ENCODE measurements at regions not wholly inside any gene's neighbourhood (a gene's known extent, or its start where the extent isn't known, plus 50 kb on each side); places are given as distances from the start of the nearest gene placed in this dataset.

DNA sequence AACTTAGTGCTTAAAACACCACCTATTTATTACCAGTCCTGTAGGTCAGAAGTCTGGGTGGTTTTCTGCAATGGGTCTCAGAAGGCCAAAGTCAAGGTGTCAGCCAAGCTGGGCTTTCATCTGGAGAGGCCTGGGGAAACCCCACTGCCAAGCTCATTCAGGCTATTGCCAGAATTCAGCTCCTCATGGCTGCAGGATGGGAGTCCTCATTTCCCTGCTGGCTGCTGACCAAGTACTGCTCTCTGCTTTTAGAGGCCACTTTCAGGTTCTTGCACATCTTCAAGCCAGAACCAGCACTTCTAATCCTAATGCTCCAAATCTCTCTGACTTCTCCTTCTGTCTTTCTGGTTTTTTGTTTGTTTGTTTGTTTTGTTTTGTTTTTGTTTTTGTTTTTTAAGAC lies 109.3 kb downstream of the BCOR start:
- Histone ChIP-seq H3K27ac (ENCODE audit: low read depth, low read length, severe bottlenecking) (no peak overlapping the region), H3K4me1 (ENCODE audit: control insufficient read depth, insufficient read depth, low read length, poor library complexity, severe bottlenecking) (peaks cover 5% of the 10 kb centered on the region), H3K4me3 (ENCODE audit: extremely low read depth, insufficient read depth, low read length, poor library complexity, severe bottlenecking) (no peak overlapping the region), H3K9me3 (ENCODE audit: control insufficient read depth, low read length) (no peaks in the 10 kb centered on the region), H3K36me3 (ENCODE audit: control insufficient read depth, insufficient read depth, low read length) (no peaks in the 10 kb centered on the region)

DNA sequence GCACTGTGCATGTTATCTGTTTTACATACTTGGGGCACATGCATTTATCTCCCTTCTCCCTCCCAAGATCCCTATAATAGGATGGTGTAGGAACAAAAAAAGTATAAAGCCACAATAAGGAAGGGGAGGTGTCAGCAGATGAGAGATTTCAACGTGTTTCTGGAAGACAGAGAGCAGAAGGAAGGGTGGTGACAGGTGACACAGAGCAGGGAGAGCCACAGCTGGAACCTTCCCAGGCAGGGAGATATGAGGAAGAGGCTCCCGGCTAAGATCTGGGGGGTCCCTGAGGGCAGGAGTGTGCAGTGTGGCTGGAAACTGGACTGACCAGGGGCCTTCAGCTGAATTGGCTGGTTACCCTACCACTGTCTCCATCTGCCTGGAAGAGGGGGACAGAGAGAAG lies 107.4 kb downstream of the BCOR start:
- 50 to 71% methylated on average over 1 of the region's 2 CpGs for WGBS, 2 experiments (ENCODE audit: insufficient coverage in 2 of 2)
- no peaks in the 10 kb centered on the region for H3K4me1 ChIP-seq (ENCODE audit: control insufficient read depth, insufficient read depth, low read length, poor library complexity, severe bottlenecking)

DNA sequence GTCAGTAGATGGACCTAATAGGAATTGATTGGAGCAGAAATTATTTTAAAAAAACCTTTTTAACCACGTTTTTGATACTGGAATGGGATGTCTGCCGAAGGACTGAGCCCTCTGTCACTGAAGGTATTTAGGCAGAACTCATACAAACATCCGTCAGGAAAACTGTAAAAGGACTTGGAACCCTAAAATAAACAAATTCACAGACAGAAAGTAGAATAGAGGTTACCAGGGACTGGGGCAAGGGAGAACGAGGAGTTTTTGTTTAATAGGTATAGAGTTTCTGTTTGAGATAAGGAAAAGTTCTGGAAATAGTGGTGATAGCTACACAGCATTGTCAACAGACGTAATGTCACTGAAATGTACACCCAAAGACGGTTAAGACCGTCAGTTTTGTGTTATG lies 105.5 kb downstream of the BCOR start:
- no peak overlapping the region for H3K27ac ChIP-seq (ENCODE audit: low read depth, low read length, severe bottlenecking)
- WGBS, 2 experiments (ENCODE audit: insufficient coverage in 2 of 2) = no CpG with 5 or more reads among the region's 7 CpGs
- H3K9me3 ChIP-seq (ENCODE audit: control insufficient read depth, low read length) = no peaks in the 10 kb centered on the region
- no peaks in the 10 kb centered on the region for H3K4me1 ChIP-seq (ENCODE audit: control insufficient read depth, insufficient read depth, low read length, poor library complexity, severe bottlenecking)
- H3K36me3 ChIP-seq (ENCODE audit: control insufficient read depth, insufficient read depth, low read length) = no peaks in the 10 kb centered on the region
- H3K4me3 ChIP-seq (ENCODE audit: extremely low read depth, insufficient read depth, low read length, poor library complexity, severe bottlenecking) = no peak overlapping the region

More for the DNA sequence above, 107.4 kb downstream of the BCOR start:
- H3K4me3 ChIP-seq (ENCODE audit: extremely low read depth, insufficient read depth, low read length, poor library complexity, severe bottlenecking) = no peak overlapping the region
- no peaks in the 10 kb centered on the region for H3K36me3 ChIP-seq (ENCODE audit: control insufficient read depth, insufficient read depth, low read length)
- no peaks in the 10 kb centered on the region for H3K9me3 ChIP-seq (ENCODE audit: control insufficient read depth, low read length)
- no peak overlapping the region for H3K27ac ChIP-seq (ENCODE audit: low read depth, low read length, severe bottlenecking)

DNA sequence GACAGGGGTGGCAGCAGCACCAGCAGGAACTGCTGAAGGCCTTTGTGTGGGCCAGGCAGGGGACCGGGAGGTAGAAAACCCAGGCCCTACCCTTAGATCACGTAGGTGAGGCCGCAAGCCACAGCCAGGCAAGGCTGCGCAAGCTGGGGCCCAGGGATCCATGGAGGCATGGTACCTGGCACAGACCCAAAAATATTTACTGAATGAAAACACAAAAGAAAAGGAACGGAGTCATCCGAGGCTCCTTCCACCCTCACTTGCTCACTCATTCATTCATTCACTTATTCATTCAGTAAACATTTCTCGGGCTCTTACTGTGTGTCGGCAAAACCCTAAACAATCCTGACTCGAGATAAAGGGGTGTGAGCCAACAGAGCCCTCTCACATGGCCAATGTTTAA lies 102.3 kb downstream of the BCOR start:
- Histone ChIP-seq H3K36me3 (ENCODE audit: control insufficient read depth, insufficient read depth, low read length) (no peaks in the 10 kb centered on the region), H3K4me1 (ENCODE audit: control insufficient read depth, insufficient read depth, low read length, poor library complexity, severe bottlenecking) (no peaks in the 10 kb centered on the region), H3K27ac (ENCODE audit: low read depth, low read length, severe bottlenecking) (no peak overlapping the region), H3K4me3 (ENCODE audit: extremely low read depth, insufficient read depth, low read length, poor library complexity, severe bottlenecking) (no peak overlapping the region), H3K9me3 (ENCODE audit: control insufficient read depth, low read length) (no peaks in the 10 kb centered on the region)
- 100% methylated on average over 2 to 3 of the region's 9 CpGs for WGBS, 2 experiments (ENCODE audit: insufficient coverage in 2 of 2)

DNA sequence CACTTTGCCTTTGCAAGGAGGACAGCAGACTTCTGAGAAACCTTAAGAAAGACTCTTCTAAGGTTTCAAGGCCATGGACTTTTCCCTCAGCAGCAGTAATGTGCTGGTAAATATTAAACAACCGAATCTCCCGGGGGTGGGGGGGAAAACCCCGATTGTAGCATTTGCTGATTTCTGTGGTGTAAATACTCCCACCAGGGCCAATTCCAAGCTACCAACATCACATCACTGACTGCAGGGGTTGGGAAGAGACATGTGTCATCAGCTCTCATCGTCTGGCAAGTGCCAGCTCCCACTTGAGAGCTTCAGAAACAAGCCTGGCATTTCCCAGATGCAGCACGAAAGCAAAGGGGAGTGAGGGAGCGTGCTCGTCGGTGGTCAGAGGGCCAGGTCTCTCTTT lies 101.2 kb downstream of the BCOR start:
- WGBS, 2 experiments (ENCODE audit: insufficient coverage in 2 of 2) = 80 to 100% methylated on average over 1 to 3 of the region's 8 CpGs
- no peaks in the 10 kb centered on the region for H3K4me1 ChIP-seq (ENCODE audit: control insufficient read depth, insufficient read depth, low read length, poor library complexity, severe bottlenecking)
- H3K9me3 ChIP-seq (ENCODE audit: control insufficient read depth, low read length) = no peaks in the 10 kb centered on the region
- H3K4me3 ChIP-seq (ENCODE audit: extremely low read depth, insufficient read depth, low read length, poor library complexity, severe bottlenecking) = no peak overlapping the region
- no peak overlapping the region for H3K27ac ChIP-seq (ENCODE audit: low read depth, low read length, severe bottlenecking)
- H3K36me3 ChIP-seq (ENCODE audit: control insufficient read depth, insufficient read depth, low read length) = no peaks in the 10 kb centered on the region

DNA sequence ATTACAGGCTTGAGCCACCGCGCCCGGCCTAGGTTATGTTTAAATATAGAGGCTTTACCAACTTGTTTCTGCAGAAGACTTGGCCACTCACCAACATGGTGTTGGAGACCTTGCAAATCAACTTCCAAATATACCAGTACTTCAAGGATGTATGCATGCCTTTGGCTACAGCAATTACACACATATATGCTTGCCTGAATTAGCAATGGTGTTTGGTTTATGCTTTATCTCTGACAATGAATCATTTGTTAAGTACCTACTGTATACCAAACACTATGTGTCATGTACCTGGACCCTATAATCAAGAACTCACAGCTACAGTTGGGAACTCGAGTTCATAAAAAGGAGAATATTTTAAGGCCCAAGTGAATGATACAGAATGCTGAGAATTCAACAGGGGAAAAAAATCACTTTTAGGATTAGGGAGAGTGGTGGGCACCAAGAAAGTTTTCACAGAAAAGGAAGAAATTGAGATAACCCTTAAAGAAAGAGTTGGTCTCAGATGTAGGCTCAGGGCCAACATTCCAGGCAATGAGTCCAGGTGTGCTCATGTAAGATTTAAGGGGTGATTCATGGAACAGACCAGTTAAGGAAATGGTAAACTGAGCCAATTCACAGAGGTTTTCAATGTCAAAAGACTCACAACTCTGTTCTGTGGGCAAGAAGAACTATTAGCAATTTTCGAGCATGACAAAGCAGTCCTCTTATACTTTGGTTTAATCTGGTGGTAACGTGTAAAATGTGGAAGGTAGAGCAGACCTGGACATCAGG lies 98.9 kb downstream of the BCOR start:
- WGBS, 2 experiments (ENCODE audit: insufficient coverage in 2 of 2) = 92% methylated on average over 2 of the region's 6 CpGs; no CpG with 5 or more reads in 1 of the 2 experiments

More for the DNA sequence above, 98.9 kb downstream of the BCOR start:
- H3K9me3 ChIP-seq (ENCODE audit: control insufficient read depth, low read length) = no peaks in the 10 kb centered on the region
- H3K36me3 ChIP-seq (ENCODE audit: control insufficient read depth, insufficient read depth, low read length) = no peaks in the 10 kb centered on the region
- peaks cover 5% of the 10 kb centered on the region for H3K4me1 ChIP-seq (ENCODE audit: control insufficient read depth, insufficient read depth, low read length, poor library complexity, severe bottlenecking)
- H3K4me3 ChIP-seq (ENCODE audit: extremely low read depth, insufficient read depth, low read length, poor library complexity, severe bottlenecking) = no peak overlapping the region
- no peak overlapping the region for H3K27ac ChIP-seq (ENCODE audit: low read depth, low read length, severe bottlenecking)

All from mesodermal cell (in vitro differentiated cells).